GM13977 (cell line): ENCODE measurements at regions not wholly inside any gene's neighbourhood (a gene's known extent, or its start where the extent isn't known, plus 50 kb on each side); places are given as distances from the start of the nearest gene placed in this dataset.

ENCODE experiments used
- DNase-seq: peaks from one replicate; pipeline ENCODE4 v3.0.0; 2012; ENCODE audit warnings: low spot score
- in situ Hi-C: fragments of 300-500 bp; cut with MboI; formaldehyde crosslinking; loops from one replicate; pipeline ENCODE4 v1.12.0; 2022; ENCODE audit warnings: low sequenced_read_pairs, low pct_unique_long_range_greater_than_20kb, mixed read lengths, inconsistent platforms; ENCODE audit not compliant: unreplicated experiment
- TF ChIP-seq, protein P1 (sequence below): IDR thresholded peaks from 2 replicates; pipeline ENCODE4 v1.5.1; 2012; ENCODE audit warnings: mild to moderate bottlenecking, control low read depth; ENCODE audit not compliant: insufficient read depth; ENCODE audit errors: extremely low read depth, missing control alignments

GRCh38 chr13:97072297-97072696, 78.0 kb upstream of the OXGR1 start:
- in situ Hi-C loops, result no loop called here
- TF ChIP-seq, protein P1, sequence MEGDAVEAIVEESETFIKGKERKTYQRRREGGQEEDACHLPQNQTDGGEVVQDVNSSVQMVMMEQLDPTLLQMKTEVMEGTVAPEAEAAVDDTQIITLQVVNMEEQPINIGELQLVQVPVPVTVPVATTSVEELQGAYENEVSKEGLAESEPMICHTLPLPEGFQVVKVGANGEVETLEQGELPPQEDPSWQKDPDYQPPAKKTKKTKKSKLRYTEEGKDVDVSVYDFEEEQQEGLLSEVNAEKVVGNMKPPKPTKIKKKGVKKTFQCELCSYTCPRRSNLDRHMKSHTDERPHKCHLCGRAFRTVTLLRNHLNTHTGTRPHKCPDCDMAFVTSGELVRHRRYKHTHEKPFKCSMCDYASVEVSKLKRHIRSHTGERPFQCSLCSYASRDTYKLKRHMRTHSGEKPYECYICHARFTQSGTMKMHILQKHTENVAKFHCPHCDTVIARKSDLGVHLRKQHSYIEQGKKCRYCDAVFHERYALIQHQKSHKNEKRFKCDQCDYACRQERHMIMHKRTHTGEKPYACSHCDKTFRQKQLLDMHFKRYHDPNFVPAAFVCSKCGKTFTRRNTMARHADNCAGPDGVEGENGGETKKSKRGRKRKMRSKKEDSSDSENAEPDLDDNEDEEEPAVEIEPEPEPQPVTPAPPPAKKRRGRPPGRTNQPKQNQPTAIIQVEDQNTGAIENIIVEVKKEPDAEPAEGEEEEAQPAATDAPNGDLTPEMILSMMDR, result no peak
- no peak for DNase-seq

DNA sequence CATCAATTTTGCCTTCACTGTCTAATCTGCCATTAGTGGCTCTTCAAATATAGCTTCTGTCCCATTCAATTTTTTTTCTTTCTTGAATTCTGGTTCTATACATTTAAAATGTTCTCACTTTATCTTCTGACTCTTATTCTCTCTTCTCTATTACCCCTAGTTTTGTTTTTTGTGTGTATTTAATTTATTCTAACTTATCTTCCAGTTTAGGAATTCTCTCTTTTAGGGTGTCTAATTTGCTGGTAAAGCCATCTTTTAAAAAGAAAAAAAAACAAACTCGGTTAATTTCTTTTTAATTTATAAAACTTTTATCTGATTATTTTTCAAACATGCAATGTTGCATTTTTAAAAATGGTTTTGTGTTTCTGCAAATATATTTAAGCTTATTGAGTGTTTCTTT, 80.3 kb upstream of the OXGR1 start:
- DNase-seq, result no peak
- TF ChIP-seq, protein P1, result no peak
- in situ Hi-C loops, result no loop called here

GRCh38 chr13:97076898-97077297, 82.6 kb upstream of the OXGR1 start:
- no peak for DNase-seq
- TF ChIP-seq, protein P1, result no peak
- in situ Hi-C loops, result no loop called here

GRCh38 chr13:97077341-97077740, 83.1 kb upstream of the OXGR1 start:
- in situ Hi-C loops, result no loop called here
- TF ChIP-seq, protein P1, result no peak
- no peak for DNase-seq

- no peak for DNase-seq
- in situ Hi-C loops, result no loop called here
- TF ChIP-seq, protein P1, result no peak
Observed at GRCh38 chr13:97079726-97080125, 85.5 kb upstream of the OXGR1 start.

GRCh38 chr13:97082461-97083207, 88.4 kb upstream of the OXGR1 start:
- in situ Hi-C loops, result no loop called here
- DNase-seq, result no peak
- TF ChIP-seq, protein P1, result no peak
